Adrenal gland (tissue), 9 donors: ENCODE measurements at regions not wholly inside any gene's neighbourhood (a gene's known extent, or its start where the extent isn't known, plus 50 kb on each side); places are given as distances from the start of the nearest gene placed in this dataset.

ENCODE experiments used
- DNase-seq, 7 donors: peaks; one replicate each; pipeline ENCODE4 v3.0.0-alpha.2; 2019 to 2020
- H3K27ac ChIP-seq, 5 donors: fragments of 200-600 bp; sonication (generic) in 4 of 5; 1 replicate in 3 of 5; 2 replicates in 2 of 5; pipeline versions ENCODE4 v1.5.1 to v1.8.0; 2016 to 2020; ENCODE audit warnings: mild to moderate bottlenecking in 1 of 5
- H3K27me3 ChIP-seq: fragments of 200-600 bp; 2 replicates; pipeline ENCODE4 v1.8.0; 2021
- H3K36me3 ChIP-seq, 2 donors: fragments of 200-600 bp; replicated peaks in 1 of 2; 1 replicate in 1 of 2; 2 replicates in 1 of 2; pipeline versions ENCODE4 v1.5.1 to v1.8.0; 2018 to 2022
- H3K4me1 ChIP-seq, 2 donors: fragments of 200-600 bp; replicated peaks in 1 of 2; 1 replicate in 1 of 2; 2 replicates in 1 of 2; pipeline versions ENCODE4 v1.5.1 to v1.8.0; 2018 to 2021
- H3K4me3 ChIP-seq, 4 donors: fragments of 200-600 bp; sonication (generic) in 3 of 4; one replicate each; pipeline ENCODE4 v1.5.1; 2016 to 2018
- H3K9me3 ChIP-seq, 3 donors: fragments of 200-600 bp; sonication (generic) in 1 of 3; replicated peaks in 1 of 3; 1 replicate in 2 of 3; 2 replicates in 1 of 3; pipeline versions ENCODE4 v1.5.1 to v1.8.0; 2016 to 2021
- POLR2A ChIP-seq, 2 donors: fragments of 450-650 bp; IDR thresholded peaks; one replicate each; pipeline ENCODE4 v1.6.1; 2017; ENCODE audit warnings: antibody characterized with exemption in 2 of 2, mild to moderate bottlenecking in 2 of 2, moderate library complexity in 1 of 2
- WGBS, 4 donors: extraction: QIAGEN DNeasy Blood & Tissue Kit in 2 of 4; methylation state at CpG; one replicate each; pipeline versions ENCODE4 v1.1.5 to v1.1.7; 2013 to 2017; 5-methylcytosine and 5-hydroxymethylcytosine counted together
- intact Hi-C, 2 donors: fragments of 100-400 bp; cut with DNase I; formaldehyde crosslinking; loops; one replicate each; pipeline versions ENCODE4 v1.14.1 to v1.15.0; 2022 to 2023
- TF ChIP-seq, protein P1 (sequence below), 6 experiments: fragments of 450-650 bp in 4 of 6; fragments of 200-600 bp in 2 of 6; sonication (generic) in 1 of 6; IDR thresholded peaks; 1 replicate in 5 of 6; 2 replicates in 1 of 6; pipeline versions ENCODE4 v1.5.1 to v1.8.0; 2016 to 2021; ENCODE audit warnings: antibody characterized with exemption in 6 of 6, mild to moderate bottlenecking in 2 of 6, moderate library complexity in 1 of 6
- donor health status: healthy with polysubstance abuse.
- donor health status: Bipolar disorder and iron deficiency.
- donor health status: DM: yes; HTN: yes; CAD: no.
- donor health status: DM: no; HTN: no; CAD: no.
- donor health status: DM: no; HTN: no; CAD: no.

DNA sequence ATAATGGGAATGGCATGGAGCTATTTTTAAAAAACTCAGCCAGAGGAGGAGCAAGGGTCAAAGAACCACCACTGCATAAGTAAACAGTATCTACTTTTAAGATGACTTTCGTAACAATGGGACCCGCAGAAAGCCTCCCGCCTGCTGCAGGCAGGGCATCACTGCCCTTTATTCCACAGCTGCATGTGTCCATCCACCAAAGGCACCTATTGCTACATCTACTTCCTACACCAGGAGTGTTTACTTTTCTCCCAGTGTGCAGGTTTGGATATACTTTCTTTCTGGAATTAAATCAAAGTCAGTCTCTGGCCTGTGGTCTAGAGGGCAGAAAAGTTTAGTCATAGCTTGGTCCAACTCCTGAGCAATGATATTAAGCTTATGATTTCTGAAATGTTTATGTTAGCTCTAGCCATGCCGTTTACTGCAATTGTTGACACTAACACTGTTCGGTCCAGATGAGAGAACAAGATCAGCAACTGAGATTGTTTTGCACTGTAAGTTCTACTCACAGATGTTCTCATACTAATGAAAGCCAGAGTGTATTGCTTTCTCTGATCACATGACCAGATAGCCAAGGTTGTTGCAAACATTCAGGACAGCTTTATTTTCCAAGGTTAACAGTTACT lies 391.5 kb downstream of the FGF10 start:
- 61 to 73% (median 63%) methylated on average over 5 of the region's 5 CpGs for WGBS, 4 donors
- Histone ChIP-seq H3K4me1 (peaks cover 6 to 12% of the 10 kb centered on the region in 2 donors), H3K27me3 (no peaks in the 10 kb centered on the region), H3K36me3 (no peaks in the 10 kb centered on the region), H3K9me3 (no peaks in the 10 kb centered on the region), H3K27ac (peak overlapping the region in 1 of 5 donors; percentile 20), H3K4me3 (no peak overlapping the region)
- intact Hi-C loops: no loop called here
- no peak for DNase-seq
- TF ChIP-seq, protein P1, sequence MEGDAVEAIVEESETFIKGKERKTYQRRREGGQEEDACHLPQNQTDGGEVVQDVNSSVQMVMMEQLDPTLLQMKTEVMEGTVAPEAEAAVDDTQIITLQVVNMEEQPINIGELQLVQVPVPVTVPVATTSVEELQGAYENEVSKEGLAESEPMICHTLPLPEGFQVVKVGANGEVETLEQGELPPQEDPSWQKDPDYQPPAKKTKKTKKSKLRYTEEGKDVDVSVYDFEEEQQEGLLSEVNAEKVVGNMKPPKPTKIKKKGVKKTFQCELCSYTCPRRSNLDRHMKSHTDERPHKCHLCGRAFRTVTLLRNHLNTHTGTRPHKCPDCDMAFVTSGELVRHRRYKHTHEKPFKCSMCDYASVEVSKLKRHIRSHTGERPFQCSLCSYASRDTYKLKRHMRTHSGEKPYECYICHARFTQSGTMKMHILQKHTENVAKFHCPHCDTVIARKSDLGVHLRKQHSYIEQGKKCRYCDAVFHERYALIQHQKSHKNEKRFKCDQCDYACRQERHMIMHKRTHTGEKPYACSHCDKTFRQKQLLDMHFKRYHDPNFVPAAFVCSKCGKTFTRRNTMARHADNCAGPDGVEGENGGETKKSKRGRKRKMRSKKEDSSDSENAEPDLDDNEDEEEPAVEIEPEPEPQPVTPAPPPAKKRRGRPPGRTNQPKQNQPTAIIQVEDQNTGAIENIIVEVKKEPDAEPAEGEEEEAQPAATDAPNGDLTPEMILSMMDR (IDR thresholded peaks at IDR 0.05): no peak
- TF ChIP-seq POLR2A (IDR thresholded peaks at IDR 0.05): no peak

DNA sequence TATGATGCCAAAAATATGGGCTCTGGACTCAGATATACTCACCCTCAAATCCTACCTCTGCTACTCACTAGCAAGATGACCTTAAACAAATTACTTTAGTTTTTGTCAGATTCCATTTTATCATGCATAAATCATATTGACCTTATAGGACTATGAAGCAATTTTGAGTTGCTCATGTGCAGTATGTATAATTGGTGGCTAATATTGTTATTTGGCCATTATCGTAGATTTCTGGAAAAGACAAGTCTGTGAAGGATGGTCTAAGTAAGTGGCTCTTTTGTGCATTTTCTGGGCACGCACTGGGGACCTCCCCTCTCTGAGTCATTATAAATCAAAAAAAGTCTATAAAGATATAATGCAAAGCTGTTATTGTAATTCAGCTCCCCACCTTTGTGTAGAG lies 393.0 kb downstream of the FGF10 start:
- H3K4me1 ChIP-seq: peaks cover 6 to 12% of the 10 kb centered on the region in 2 donors
- no peak for DNase-seq
- no peaks in the 10 kb centered on the region for H3K9me3 ChIP-seq
- no peaks in the 10 kb centered on the region for H3K36me3 ChIP-seq
- H3K27ac ChIP-seq: no peak overlapping the region
- TF ChIP-seq POLR2A (IDR thresholded peaks at IDR 0.05): no peak
- TF ChIP-seq, protein P1 (IDR thresholded peaks at IDR 0.05): no peak
- no peak overlapping the region for H3K4me3 ChIP-seq
- WGBS, 4 donors: 90 to 96% (median 94%) methylated on average over 2 of the region's 2 CpGs
- intact Hi-C loops: no loop called here
- H3K27me3 ChIP-seq: no peaks in the 10 kb centered on the region

DNA sequence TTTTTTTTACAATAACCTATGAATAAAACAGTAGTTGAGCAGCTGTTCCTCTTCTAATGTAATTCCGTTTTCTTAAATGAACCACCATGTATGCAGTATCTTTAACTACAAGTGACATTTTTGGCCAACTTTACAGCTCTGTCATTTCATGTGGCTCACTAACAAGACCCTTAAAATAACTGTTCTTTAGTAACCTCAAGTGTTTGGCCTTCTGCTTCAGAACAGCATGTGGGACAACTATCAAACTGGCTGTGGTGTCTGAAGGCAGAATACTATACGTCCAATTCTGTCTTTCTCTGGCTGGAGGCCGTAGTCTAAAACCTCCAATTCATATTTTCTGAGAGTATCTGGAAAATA lies 391.4 kb downstream of the NNT start:
- H3K36me3 ChIP-seq: no peaks in the 10 kb centered on the region
- TF ChIP-seq POLR2A (IDR thresholded peaks at IDR 0.05): no peak
- TF ChIP-seq, protein P1 (IDR thresholded peaks at IDR 0.05): no peak
- 77 to 94% (median 87%) methylated on average over 3 of the region's 3 CpGs for WGBS, 4 donors
- intact Hi-C loops: no loop called here
- H3K27ac ChIP-seq: no peak overlapping the region
- no peaks in the 10 kb centered on the region for H3K27me3 ChIP-seq
- H3K9me3 ChIP-seq: no peaks in the 10 kb centered on the region
- peaks cover 6 to 12% of the 10 kb centered on the region in 2 donors for H3K4me1 ChIP-seq
- no peak for DNase-seq
- no peak overlapping the region for H3K4me3 ChIP-seq

DNA sequence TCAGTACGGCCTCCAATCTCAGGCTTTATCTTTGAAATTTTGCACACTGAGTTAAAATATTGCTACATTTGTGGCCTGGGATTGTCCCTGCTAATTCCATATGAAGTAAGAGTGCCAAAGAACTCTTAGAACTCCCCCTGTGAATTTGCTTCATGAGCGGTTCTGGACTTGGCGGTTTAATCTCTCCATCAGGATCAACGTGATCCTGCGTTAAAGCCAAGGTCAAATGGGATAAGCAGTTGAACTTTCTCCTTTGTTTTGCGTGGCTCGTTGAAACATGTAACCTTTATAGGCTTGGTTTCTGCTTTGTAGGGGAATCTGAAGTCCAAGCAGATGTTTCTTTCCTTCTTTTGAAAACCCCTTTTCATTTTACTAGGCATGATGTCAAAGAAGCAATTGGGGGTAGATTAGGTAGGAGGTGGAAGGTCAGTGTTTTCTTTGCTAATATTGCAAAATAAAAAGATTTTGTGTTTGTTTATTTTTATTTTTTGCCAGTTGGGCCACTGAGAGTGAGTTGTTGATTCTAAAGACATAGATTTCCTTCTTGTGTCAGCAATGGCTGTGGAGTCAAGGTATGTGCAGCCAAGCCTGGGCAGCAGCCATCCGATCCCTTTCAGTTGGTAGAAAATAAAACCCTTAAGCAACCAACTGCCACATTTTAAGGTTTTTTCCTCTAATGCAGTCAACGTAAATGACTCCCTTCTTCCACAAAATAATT lies 390.8 kb downstream of the NNT start:
- Histone ChIP-seq H3K27ac (no peak overlapping the region), H3K4me1 (peaks cover 6 to 12% of the 10 kb centered on the region in 2 donors), H3K4me3 (no peak overlapping the region), H3K27me3 (no peaks in the 10 kb centered on the region), H3K36me3 (no peaks in the 10 kb centered on the region), H3K9me3 (no peaks in the 10 kb centered on the region)
- 53 to 66% (median 58%) methylated on average over 9 of the region's 9 CpGs for whole genome bisulfite sequencing, 4 donors
- TF ChIP-seq, protein P1 (IDR thresholded peaks at IDR 0.05): no peak
- no peak for DNase-seq
- intact Hi-C loops: no loop called here
